ENCODE measurements at regions not wholly inside any gene's neighbourhood (a gene's known extent, or its start where the extent isn't known, plus 50 kb on each side); places are given as distances from the start of the nearest gene placed in this dataset.

DNA sequence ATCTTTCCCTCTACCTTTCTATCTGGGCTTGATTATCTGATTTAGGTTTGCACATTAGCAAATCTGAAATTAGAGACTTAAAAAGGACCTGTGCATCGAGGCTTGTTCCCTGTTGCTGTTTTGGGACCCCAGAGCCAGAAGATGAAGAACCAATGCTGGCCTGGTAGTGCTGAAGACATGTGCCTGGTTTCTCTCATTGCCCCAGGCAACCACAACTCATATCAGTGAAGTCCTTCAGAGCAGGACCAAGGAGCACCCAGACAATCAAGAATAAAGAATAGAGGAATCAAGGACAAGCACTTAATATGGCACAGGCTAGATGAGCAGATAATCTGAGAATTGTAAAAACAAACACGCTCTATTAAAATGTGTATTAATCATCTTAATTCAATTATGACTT lies 362.7 kb downstream of the DMRTA1 start:
- no peaks in the 10 kb centered on the region for H3K4me1 Mint-ChIP-seq (ENCODE audit: low read depth)

DNA sequence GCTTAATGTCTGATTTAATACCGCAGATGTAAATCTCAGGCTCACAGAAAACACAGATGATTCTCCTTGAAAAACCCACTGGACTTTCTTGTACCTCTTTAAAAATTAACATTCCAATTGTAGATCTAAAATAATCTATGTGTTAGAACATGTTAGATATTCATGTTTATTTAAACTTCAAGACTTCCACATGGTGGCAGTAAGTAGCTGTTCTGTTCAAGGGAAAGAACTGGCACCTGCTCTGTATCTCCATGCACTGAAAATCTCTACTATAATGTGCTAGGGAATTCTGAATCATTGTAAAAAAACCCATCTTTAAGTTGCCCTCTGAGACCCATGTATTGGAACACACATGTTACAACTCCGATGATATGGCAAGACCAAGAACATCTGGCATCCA lies 366.9 kb downstream of the DMRTA1 start:
- no peaks in the 10 kb centered on the region for H3K36me3 Mint-ChIP-seq (ENCODE audit: insufficient read depth)
- H3K9me3 Mint-ChIP-seq (ENCODE audit: low read depth) = no peaks in the 10 kb centered on the region
- TF ChIP-seq, protein P1, sequence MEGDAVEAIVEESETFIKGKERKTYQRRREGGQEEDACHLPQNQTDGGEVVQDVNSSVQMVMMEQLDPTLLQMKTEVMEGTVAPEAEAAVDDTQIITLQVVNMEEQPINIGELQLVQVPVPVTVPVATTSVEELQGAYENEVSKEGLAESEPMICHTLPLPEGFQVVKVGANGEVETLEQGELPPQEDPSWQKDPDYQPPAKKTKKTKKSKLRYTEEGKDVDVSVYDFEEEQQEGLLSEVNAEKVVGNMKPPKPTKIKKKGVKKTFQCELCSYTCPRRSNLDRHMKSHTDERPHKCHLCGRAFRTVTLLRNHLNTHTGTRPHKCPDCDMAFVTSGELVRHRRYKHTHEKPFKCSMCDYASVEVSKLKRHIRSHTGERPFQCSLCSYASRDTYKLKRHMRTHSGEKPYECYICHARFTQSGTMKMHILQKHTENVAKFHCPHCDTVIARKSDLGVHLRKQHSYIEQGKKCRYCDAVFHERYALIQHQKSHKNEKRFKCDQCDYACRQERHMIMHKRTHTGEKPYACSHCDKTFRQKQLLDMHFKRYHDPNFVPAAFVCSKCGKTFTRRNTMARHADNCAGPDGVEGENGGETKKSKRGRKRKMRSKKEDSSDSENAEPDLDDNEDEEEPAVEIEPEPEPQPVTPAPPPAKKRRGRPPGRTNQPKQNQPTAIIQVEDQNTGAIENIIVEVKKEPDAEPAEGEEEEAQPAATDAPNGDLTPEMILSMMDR (IDR thresholded peaks at IDR 0.05; ENCODE audit: unreplicated experiment) = peak; percentile 61
- no peak overlapping the region for H3K4me3 Mint-ChIP-seq (ENCODE audit: low read depth)
- no peaks in the 10 kb centered on the region for H3K27me3 Mint-ChIP-seq
- DNase-seq (ENCODE audit: low spot score, unreplicated experiment) = no peak
- no peaks in the 10 kb centered on the region for H3K4me1 Mint-ChIP-seq (ENCODE audit: low read depth)
- no peak overlapping the region for H3K27ac Mint-ChIP-seq

More for the DNA sequence above, 362.7 kb downstream of the DMRTA1 start:
- TF ChIP-seq, protein P1 (IDR thresholded peaks at IDR 0.05; ENCODE audit: unreplicated experiment) = no peak
- no peaks in the 10 kb centered on the region for H3K9me3 Mint-ChIP-seq (ENCODE audit: low read depth)
- H3K36me3 Mint-ChIP-seq (ENCODE audit: insufficient read depth) = no peaks in the 10 kb centered on the region
- no peak overlapping the region for H3K4me3 Mint-ChIP-seq (ENCODE audit: low read depth)
- H3K27me3 Mint-ChIP-seq = no peaks in the 10 kb centered on the region
- no peak overlapping the region for H3K27ac Mint-ChIP-seq
- no peak for DNase-seq (ENCODE audit: low spot score, unreplicated experiment)

DNA sequence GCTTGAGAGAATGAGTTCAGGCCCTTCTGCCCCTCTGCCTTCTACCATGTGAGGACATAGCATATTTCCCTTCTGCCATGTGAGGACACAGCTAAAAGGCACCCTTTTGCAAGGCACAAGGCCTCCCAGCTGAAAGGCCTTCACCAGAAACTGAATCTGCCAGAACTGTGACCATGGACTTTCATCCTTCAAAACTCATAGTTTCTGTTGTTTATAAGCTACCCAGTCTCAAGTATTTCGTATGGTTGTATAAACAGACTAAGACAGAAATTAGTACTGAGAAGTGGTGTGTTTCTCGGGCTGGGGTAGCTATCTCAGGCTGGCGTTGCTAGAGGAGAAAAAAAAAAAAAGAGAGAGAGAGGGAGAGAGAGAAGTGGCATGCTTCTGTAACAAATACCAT lies 368.6 kb downstream of the DMRTA1 start:
- H3K36me3 Mint-ChIP-seq (ENCODE audit: insufficient read depth) = no peaks in the 10 kb centered on the region
- TF ChIP-seq, protein P1 (IDR thresholded peaks at IDR 0.05; ENCODE audit: unreplicated experiment) = no peak
- H3K9me3 Mint-ChIP-seq (ENCODE audit: low read depth) = no peaks in the 10 kb centered on the region
- no peaks in the 10 kb centered on the region for H3K27me3 Mint-ChIP-seq
- DNase-seq (ENCODE audit: low spot score, unreplicated experiment) = no peak
- peak overlapping the region; percentile 3 for H3K27ac Mint-ChIP-seq
- H3K4me1 Mint-ChIP-seq (ENCODE audit: low read depth) = no peaks in the 10 kb centered on the region
- no peak overlapping the region for H3K4me3 Mint-ChIP-seq (ENCODE audit: low read depth)

DNA sequence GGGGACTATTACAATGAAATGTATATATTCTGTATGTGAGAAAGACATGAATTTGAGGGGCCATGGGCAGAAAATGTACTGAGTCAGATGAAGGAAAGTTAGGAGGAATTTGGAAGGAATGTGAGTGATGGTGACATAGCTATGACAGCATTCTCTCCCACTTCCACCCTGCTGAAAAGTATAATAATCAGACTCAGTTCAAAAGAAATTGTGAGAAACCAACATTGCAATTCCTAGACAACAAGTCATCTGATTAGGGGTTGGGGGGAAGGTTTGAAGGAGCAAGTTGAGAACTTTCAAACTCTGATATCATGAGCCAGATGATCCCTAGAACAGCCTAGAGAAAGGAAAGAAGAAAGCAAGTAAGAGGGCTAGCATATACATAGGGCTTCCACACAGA lies 370.6 kb downstream of the DMRTA1 start:
- TF ChIP-seq, protein P1 (IDR thresholded peaks at IDR 0.05; ENCODE audit: unreplicated experiment) = no peak
- no peak overlapping the region for H3K4me3 Mint-ChIP-seq (ENCODE audit: low read depth)
- no peaks in the 10 kb centered on the region for H3K4me1 Mint-ChIP-seq (ENCODE audit: low read depth)
- no peaks in the 10 kb centered on the region for H3K36me3 Mint-ChIP-seq (ENCODE audit: insufficient read depth)
- H3K27ac Mint-ChIP-seq = no peak overlapping the region
- DNase-seq (ENCODE audit: low spot score, unreplicated experiment) = no peak
- peaks cover 3% of the 10 kb centered on the region for H3K9me3 Mint-ChIP-seq (ENCODE audit: low read depth)
- H3K27me3 Mint-ChIP-seq = no peaks in the 10 kb centered on the region

DNA sequence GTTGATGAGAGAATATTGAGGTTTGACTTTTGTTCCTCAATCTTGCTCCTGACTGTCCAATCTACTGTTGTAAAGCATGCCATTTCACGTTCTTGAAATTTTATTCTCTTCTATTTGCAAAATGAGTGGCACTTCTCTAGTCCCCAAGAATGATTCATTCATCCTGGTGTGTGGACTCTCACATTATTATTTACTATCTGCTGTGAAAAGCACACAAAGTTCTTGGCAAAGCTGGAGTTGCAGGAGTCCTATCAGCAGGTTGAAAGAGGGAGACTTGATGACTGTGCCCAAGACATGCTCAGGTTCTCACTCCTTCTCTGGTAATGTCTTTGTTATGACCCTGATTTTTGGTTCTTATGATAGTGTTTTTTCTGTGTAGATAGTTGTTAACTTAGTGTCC lies 382.6 kb downstream of the DMRTA1 start:
- TF ChIP-seq, protein P1 (IDR thresholded peaks at IDR 0.05; ENCODE audit: unreplicated experiment) = no peak
- H3K4me1 Mint-ChIP-seq (ENCODE audit: low read depth) = no peaks in the 10 kb centered on the region
- H3K9me3 Mint-ChIP-seq (ENCODE audit: low read depth) = peaks cover 10% of the 10 kb centered on the region
- H3K27me3 Mint-ChIP-seq = no peaks in the 10 kb centered on the region
- no peak overlapping the region for H3K27ac Mint-ChIP-seq
- H3K4me3 Mint-ChIP-seq (ENCODE audit: low read depth) = no peak overlapping the region
- H3K36me3 Mint-ChIP-seq (ENCODE audit: insufficient read depth) = no peaks in the 10 kb centered on the region
- DNase-seq (ENCODE audit: low spot score, unreplicated experiment) = no peak

Data from progenitor cell of endocrine pancreas (in vitro differentiated cells).